ENCODE measurements at regions not wholly inside any gene's neighbourhood (a gene's known extent, or its start where the extent isn't known, plus 50 kb on each side); places are given as distances from the start of the nearest gene placed in this dataset.

GRCh38 chr6:140758169-140758877, 1374.4 kb upstream of the GJE1 start:
- Histone ChIP-seq H3K9me3 (peaks cover 0 to 10% (median 0%) of the 10 kb centered on the region in 12 donors), H3K4me1 (no peaks in the 10 kb centered on the region), H3K27me3 (no peaks in the 10 kb centered on the region), H3K4me3 (no peak overlapping the region), H3K36me3 (no peaks in the 10 kb centered on the region), H3K27ac (no peak overlapping the region)
- DNase-seq (no peak), ATAC-seq (no peak)
- intact Hi-C loops (cut with DNase I): no loop called here
- WGBS, 4 donors: 69 to 84% (median 74%) methylated on average over 3 of the region's 3 CpGs
- no peak for TF ChIP-seq CTCF (IDR thresholded peaks at IDR 0.05)
- no peak for TF ChIP-seq POLR2A (IDR thresholded peaks at IDR 0.05)

GRCh38 chr6:140752234-140752633, 1377.8 kb upstream of the CITED2 start:
- H3K4me3 ChIP-seq: no peak overlapping the region
- no peaks in the 10 kb centered on the region for H3K4me1 ChIP-seq
- ATAC-seq (no peak), DNase-seq (no peak)
- H3K27ac ChIP-seq: no peak overlapping the region
- 95 to 98% (median 96%) methylated on average over 1 of the region's 1 CpG for WGBS, 4 donors
- no peaks in the 10 kb centered on the region for H3K36me3 ChIP-seq
- H3K9me3 ChIP-seq: peaks cover 0 to 33% (median 6%) of the 10 kb centered on the region in 12 donors
- TF ChIP-seq CTCF (IDR thresholded peaks at IDR 0.05) (no peak), POLR2A (IDR thresholded peaks at IDR 0.05) (no peak)
- intact Hi-C loops (cut with DNase I): no loop called here
- H3K27me3 ChIP-seq: no peaks in the 10 kb centered on the region

DNA sequence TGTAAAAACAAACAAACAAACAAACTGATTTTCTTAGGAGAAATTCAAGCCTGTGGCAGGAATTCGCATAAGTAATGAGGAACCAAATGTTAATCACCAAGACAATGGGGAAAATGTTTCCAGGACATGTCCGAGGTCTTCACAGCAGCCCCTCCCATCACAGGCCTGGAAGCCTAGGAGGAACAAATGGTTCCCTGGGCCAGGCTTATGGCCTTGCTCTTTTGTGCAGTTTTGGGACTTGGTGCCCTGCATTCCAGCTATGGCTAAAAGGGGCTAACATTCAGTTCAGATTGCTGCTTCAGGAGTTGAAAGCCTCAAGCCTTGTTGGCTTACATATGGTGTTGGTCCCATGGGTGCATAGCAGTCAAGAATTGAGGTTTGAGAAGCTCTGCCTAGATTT, 1372.7 kb upstream of the CITED2 start:
- Histone ChIP-seq H3K4me1 (no peaks in the 10 kb centered on the region), H3K4me3 (no peak overlapping the region), H3K27ac (no peak overlapping the region), H3K27me3 (no peaks in the 10 kb centered on the region), H3K9me3 (peaks cover 0 to 38% (median 6%) of the 10 kb centered on the region in 12 donors), H3K36me3 (no peaks in the 10 kb centered on the region)
- intact Hi-C loops (cut with DNase I): no loop called here
- TF ChIP-seq CTCF (IDR thresholded peaks at IDR 0.05) (no peak), POLR2A (IDR thresholded peaks at IDR 0.05) (no peak)
- WGBS, 4 donors: 88 to 93% (median 89%) methylated on average over 2 of the region's 2 CpGs
- DNase-seq (no peak), ATAC-seq (no peak)

DNA sequence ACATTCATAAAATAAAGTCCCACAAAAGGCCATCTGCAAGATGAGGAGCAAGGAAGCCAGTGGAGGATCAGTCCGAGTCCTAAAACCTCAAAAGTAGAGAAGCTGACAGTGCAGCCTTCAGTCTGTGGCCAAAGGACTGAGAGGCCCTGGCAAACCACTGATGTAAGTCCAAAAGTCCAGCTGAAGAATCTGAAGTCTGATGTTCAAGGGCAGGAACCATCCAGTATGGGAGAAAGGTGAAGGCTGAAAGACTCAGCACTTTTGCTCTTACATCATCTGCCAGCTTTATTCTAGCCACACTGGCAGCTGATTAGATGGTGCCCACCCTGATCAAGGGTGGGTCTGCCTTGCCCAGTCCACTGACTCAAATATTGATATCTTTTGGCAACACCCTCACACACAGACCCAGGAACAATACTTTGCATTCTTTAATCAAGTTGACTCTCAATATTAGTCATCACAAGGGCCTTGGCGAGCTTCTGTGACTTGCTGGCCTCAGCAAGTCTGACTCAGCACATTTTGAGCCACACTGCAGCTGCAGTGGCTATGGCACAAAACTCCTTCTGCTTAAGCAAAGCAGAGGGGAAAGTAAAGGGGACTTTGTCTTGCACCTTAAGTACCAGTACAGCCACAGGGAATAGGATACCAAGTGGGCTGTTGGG, 1370.3 kb upstream of the CITED2 start:
- Histone ChIP-seq H3K27me3 (no peaks in the 10 kb centered on the region), H3K4me1 (no peaks in the 10 kb centered on the region), H3K9me3 (peaks cover 0 to 28% (median 4%) of the 10 kb centered on the region in 12 donors), H3K4me3 (no peak overlapping the region), H3K27ac (no peak overlapping the region), H3K36me3 (no peaks in the 10 kb centered on the region)
- intact Hi-C loops (cut with DNase I): no loop called here
- DNase-seq: no peak
- WGBS, 4 donors: 81 to 92% (median 89%) methylated on average over 2 of the region's 2 CpGs
- no peak for ATAC-seq
- no peak for TF ChIP-seq POLR2A (IDR thresholded peaks at IDR 0.05)
- TF ChIP-seq CTCF (IDR thresholded peaks at IDR 0.05): no peak

Measured in heart left ventricle (tissue), 16 donors.